Astrocyte (in vitro differentiated cells and primary cell): ENCODE measurements at regions not wholly inside any gene's neighbourhood (a gene's known extent, or its start where the extent isn't known, plus 50 kb on each side); places are given as distances from the start of the nearest gene placed in this dataset.

Source experiments
- DNase-seq: peaks from one replicate; pipeline ENCODE4 v3.0.0-alpha.2; 2010; ENCODE audit warnings: low read depth
- FAIRE-seq: peaks from 2 replicates; lab custom pipeline; 2011; peaks lifted over from hg19 to GRCh38; lab: Jason Lieb, UNC
- H2AFZ ChIP-seq: 2 replicates; pipeline ENCODE4 v1.6.0; 2012; ENCODE audit warnings: low read depth, low read length, inconsistent platforms
- H3K27ac ChIP-seq: 2 replicates; pipeline ENCODE4 v1.5.1; 2011; ENCODE audit warnings: low read depth, low read length, inconsistent platforms
- H3K27me3 ChIP-seq: 2 replicates; pipeline ENCODE4 v1.6.0; 2011; ENCODE audit warnings: low read length, inconsistent platforms; ENCODE audit not compliant: insufficient read depth
- H3K36me3 ChIP-seq: 2 replicates; pipeline ENCODE4 v1.5.1; 2011; ENCODE audit warnings: low read length, inconsistent platforms; ENCODE audit not compliant: insufficient read depth
- H3K4me1 ChIP-seq: 2 replicates; pipeline ENCODE4 v1.5.1; 2011; ENCODE audit warnings: low read length, inconsistent platforms; ENCODE audit not compliant: insufficient read depth
- H3K4me2 ChIP-seq: 2 replicates; pipeline ENCODE4 v1.6.0; 2012; ENCODE audit warnings: low read length, inconsistent platforms
- H3K4me3 ChIP-seq: 2 replicates; pipeline ENCODE4 v1.5.1; 2011; ENCODE audit warnings: low read depth, mild to moderate bottlenecking, low read length, inconsistent platforms; ENCODE audit not compliant: insufficient read depth
- H3K79me2 ChIP-seq: 2 replicates; pipeline ENCODE4 v1.6.0; 2012; ENCODE audit warnings: mild to moderate bottlenecking, low read length, inconsistent platforms; ENCODE audit not compliant: insufficient read depth
- H3K9ac ChIP-seq: 2 replicates; pipeline ENCODE4 v1.6.0; 2012; ENCODE audit warnings: mild to moderate bottlenecking, low read length, inconsistent platforms
- H3K9me3 ChIP-seq: 2 replicates; pipeline ENCODE4 v1.5.1; 2012; ENCODE audit warnings: low read depth, mild to moderate bottlenecking, low read length, inconsistent platforms; ENCODE audit not compliant: insufficient read depth
- H4K20me1 ChIP-seq: 2 replicates; pipeline ENCODE4 v1.6.0; 2012; ENCODE audit warnings: low read length, inconsistent platforms; ENCODE audit not compliant: insufficient read depth
- H3K27ac Mint-ChIP-seq: one replicate; pipeline ENCODE4 v1.8.0; 2021; ENCODE audit warnings: mild to moderate bottlenecking, mixed read lengths; ENCODE audit not compliant: unreplicated experiment
- H3K27me3 Mint-ChIP-seq: one replicate; pipeline ENCODE4 v1.8.0; 2021; ENCODE audit warnings: low read depth, mixed read lengths; ENCODE audit not compliant: unreplicated experiment
- H3K36me3 Mint-ChIP-seq: one replicate; pipeline ENCODE4 v1.8.0; 2021; ENCODE audit warnings: low read depth, mixed read lengths; ENCODE audit not compliant: unreplicated experiment
- H3K4me1 Mint-ChIP-seq: one replicate; pipeline ENCODE4 v1.8.0; 2021; ENCODE audit warnings: low read depth, mixed read lengths; ENCODE audit not compliant: unreplicated experiment
- H3K4me3 Mint-ChIP-seq: one replicate; pipeline ENCODE4 v1.8.0; 2021; ENCODE audit warnings: mild to moderate bottlenecking, moderate library complexity, mixed read lengths; ENCODE audit not compliant: unreplicated experiment
- H3K9me3 Mint-ChIP-seq: one replicate; pipeline ENCODE4 v1.8.0; 2021; ENCODE audit warnings: mild to moderate bottlenecking, mixed read lengths; ENCODE audit not compliant: unreplicated experiment
- CTCF ChIP-seq: IDR thresholded peaks from 2 replicates; pipeline ENCODE4 v1.5.1; 2011; ENCODE audit warnings: low read depth, mild to moderate bottlenecking, inconsistent platforms, low read length, moderate library complexity; ENCODE audit not compliant: insufficient read depth
- EZH2 ChIP-seq: IDR thresholded peaks from 2 replicates; pipeline ENCODE4 v1.6.1; 2012; ENCODE audit warnings: mild to moderate bottlenecking, low read length, inconsistent platforms; ENCODE audit not compliant: insufficient read depth

GRCh38 chr7:110539216-110539615, 551.7 kb upstream of the LRRN3 start:
- peaks cover under 1% of the 10 kb centered on the region for H3K9me3 Mint-ChIP-seq
- peak; percentile 7 for DNase-seq
- no peak overlapping the region for H3K4me3 Mint-ChIP-seq
- H4K20me1 ChIP-seq, result no peaks in the 10 kb centered on the region
- no peaks in the 10 kb centered on the region for H3K79me2 ChIP-seq
- no peaks in the 10 kb centered on the region for H3K27me3 Mint-ChIP-seq
- no peak overlapping the region for H3K4me3 ChIP-seq
- no peaks in the 10 kb centered on the region for H3K9me3 ChIP-seq
- H3K4me1 Mint-ChIP-seq, result peaks cover 8% of the 10 kb centered on the region
- FAIRE-seq, result no peak
- H3K4me1 ChIP-seq, result peaks cover 5% of the 10 kb centered on the region
- H3K36me3 ChIP-seq, result no peaks in the 10 kb centered on the region
- H2AFZ ChIP-seq, result no peak overlapping the region
- H3K4me2 ChIP-seq, result no peak overlapping the region
- H3K27ac ChIP-seq, result no peak overlapping the region
- no peak for TF ChIP-seq CTCF
- no peak for TF ChIP-seq EZH2
- no peaks in the 10 kb centered on the region for H3K27me3 ChIP-seq
- H3K27ac Mint-ChIP-seq, result no peak overlapping the region
- no peak overlapping the region for H3K9ac ChIP-seq
- H3K36me3 Mint-ChIP-seq, result no peaks in the 10 kb centered on the region

GRCh38 chr7:110541962-110542361, 549.0 kb upstream of the LRRN3 start:
- H3K9ac ChIP-seq, result no peak overlapping the region
- no peak overlapping the region for H2AFZ ChIP-seq
- no peaks in the 10 kb centered on the region for H3K36me3 Mint-ChIP-seq
- no peaks in the 10 kb centered on the region for H3K36me3 ChIP-seq
- H3K4me1 Mint-ChIP-seq, result no peaks in the 10 kb centered on the region
- no peak overlapping the region for H3K4me3 ChIP-seq
- no peaks in the 10 kb centered on the region for H3K27me3 Mint-ChIP-seq
- TF ChIP-seq CTCF (no peak), EZH2 (no peak)
- no peak overlapping the region for H3K4me3 Mint-ChIP-seq
- H4K20me1 ChIP-seq, result no peaks in the 10 kb centered on the region
- no peak overlapping the region for H3K27ac ChIP-seq
- no peak overlapping the region for H3K27ac Mint-ChIP-seq
- H3K9me3 Mint-ChIP-seq, result no peaks in the 10 kb centered on the region
- peaks cover 5% of the 10 kb centered on the region for H3K4me1 ChIP-seq
- H3K9me3 ChIP-seq, result no peaks in the 10 kb centered on the region
- FAIRE-seq (no peak), DNase-seq (peak; percentile 61)
- no peaks in the 10 kb centered on the region for H3K79me2 ChIP-seq
- no peak overlapping the region for H3K4me2 ChIP-seq
- no peaks in the 10 kb centered on the region for H3K27me3 ChIP-seq

- DNase-seq (no peak), FAIRE-seq (no peak)
- Mint-ChIP-seq H3K27ac (no peak overlapping the region), H3K4me1 (peaks cover 10% of the 10 kb centered on the region), H3K4me3 (peak overlapping the region; percentile 20), H3K27me3 (no peaks in the 10 kb centered on the region), H3K9me3 (no peaks in the 10 kb centered on the region), H3K36me3 (no peaks in the 10 kb centered on the region)
- no peak overlapping the region for H3K27ac ChIP-seq
- peaks cover 5% of the 10 kb centered on the region for H3K4me1 ChIP-seq
- H3K9ac ChIP-seq, result no peak overlapping the region
- no peak overlapping the region for H2AFZ ChIP-seq
- H3K79me2 ChIP-seq, result no peaks in the 10 kb centered on the region
- no peak overlapping the region for H3K4me2 ChIP-seq
- no peaks in the 10 kb centered on the region for H3K9me3 ChIP-seq
- H4K20me1 ChIP-seq, result no peaks in the 10 kb centered on the region
- H3K4me3 ChIP-seq, result no peak overlapping the region
- H3K36me3 ChIP-seq, result no peaks in the 10 kb centered on the region
- TF ChIP-seq CTCF (no peak), EZH2 (no peak)
- H3K27me3 ChIP-seq, result no peaks in the 10 kb centered on the region
Measured at GRCh38 chr7:110544194-110544593, 546.7 kb upstream of the LRRN3 start.
